ENCODE measurements at regions not wholly inside any gene's neighbourhood (a gene's known extent, or its start where the extent isn't known, plus 50 kb on each side); places are given as distances from the start of the nearest gene placed in this dataset.
"Not testable (repeated sequence)": the region's sequence is repeated elsewhere in the genome, so short reads cannot be mapped to it uniquely, and the experiment has no call there.

GRCh38 chr6:76881414-76881813 is 581.9 kb downstream of the HTR1B start:
- TF ChIP-seq CTCF (IDR thresholded peaks at IDR 0.05; ENCODE audit: insufficient read depth, low read depth, low read length), result no peak
- DNase-seq (ENCODE audit: low read depth), result peak; percentile 53
- no peak overlapping the region for H3K4me3 ChIP-seq (ENCODE audit: low read depth, low read length)

GRCh38 chr6:76876922-76877553 is 586.3 kb downstream of the HTR1B start:
- peak overlapping the region; percentile 46 for H3K4me3 ChIP-seq (ENCODE audit: low read depth, low read length)
- DNase-seq (ENCODE audit: low read depth), result peak; percentile 80
- TF ChIP-seq CTCF (IDR thresholded peaks at IDR 0.05; ENCODE audit: insufficient read depth, low read depth, low read length), result peak; percentile 70

- DNase-seq (ENCODE audit: low read depth), result not testable (repeated sequence)
Observed at GRCh38 chr6:76876430-76876829, 586.9 kb downstream of the HTR1B start.

GRCh38 chr6:76867182-76867581 is 596.1 kb downstream of the HTR1B start:
- no peak for DNase-seq (ENCODE audit: low read depth)
- no peak for TF ChIP-seq CTCF (IDR thresholded peaks at IDR 0.05; ENCODE audit: insufficient read depth, low read depth, low read length)
- H3K4me3 ChIP-seq (ENCODE audit: low read depth, low read length), result no peak overlapping the region

More at GRCh38 chr6:76876430-76876829, 586.9 kb downstream of the HTR1B start:
- peak overlapping the region; percentile 46 for H3K4me3 ChIP-seq (ENCODE audit: low read depth, low read length)

GRCh38 chr6:76866091-76866915 is 597.0 kb downstream of the HTR1B start:
- TF ChIP-seq CTCF (IDR thresholded peaks at IDR 0.05; ENCODE audit: insufficient read depth, low read depth, low read length), result no peak
- no peak overlapping the region for H3K4me3 ChIP-seq (ENCODE audit: low read depth, low read length)
- no peak for DNase-seq (ENCODE audit: low read depth)

- DNase-seq (ENCODE audit: low read depth), result no peak
- no peak overlapping the region for H3K4me3 ChIP-seq (ENCODE audit: low read depth, low read length)
- TF ChIP-seq CTCF (IDR thresholded peaks at IDR 0.05; ENCODE audit: insufficient read depth, low read depth, low read length), result no peak
Observed at GRCh38 chr6:76862936-76863335, 600.4 kb downstream of the HTR1B start.

- peak; percentile 53 for TF ChIP-seq CTCF (IDR thresholded peaks at IDR 0.05; ENCODE audit: insufficient read depth, low read depth, low read length)
- DNase-seq (ENCODE audit: low read depth), result peak; percentile 12
- H3K4me3 ChIP-seq (ENCODE audit: low read depth, low read length), result no peak overlapping the region
Observed at GRCh38 chr6:76861403-76861802, 601.9 kb downstream of the HTR1B start.
